ENCODE measurements at regions not wholly inside any gene's neighbourhood (a gene's known extent, or its start where the extent isn't known, plus 50 kb on each side); places are given as distances from the start of the nearest gene placed in this dataset.
A peak's percentile ranks its signal among the peaks of the same experiment; 100 is the strongest.
"Not testable (repeated sequence)": the region's sequence is repeated elsewhere in the genome, so short reads cannot be mapped to it uniquely, and the experiment has no call there.

- DNase-seq: peak; percentile 47
Measured at GRCh38 chr10:28393956-28394568, 91.2 kb upstream of the MPP7 start.

- no peak for DNase-seq
Measured at GRCh38 chr10:28396331-28396730, 93.5 kb upstream of the MPP7 start.

- no peak for DNase-seq
Measured at GRCh38 chr10:28397229-28397628, 94.4 kb upstream of the MPP7 start.

- no peak for DNase-seq
Measured at GRCh38 chr10:28400176-28400575, 97.3 kb upstream of the MPP7 start.

- DNase-seq: no peak
Measured at GRCh38 chr10:28400681-28401080, 97.8 kb upstream of the MPP7 start.

GRCh38 chr10:28402611-28403073, 99.8 kb upstream of the MPP7 start:
- DNase-seq: not testable (repeated sequence)

GRCh38 chr10:28403090-28403489, 100.2 kb upstream of the MPP7 start:
- DNase-seq: no peak

- no peak for DNase-seq
Measured at GRCh38 chr10:28408237-28408777, 105.4 kb upstream of the MPP7 start.

- no peak for DNase-seq
Measured at GRCh38 chr10:28410420-28411135, 107.7 kb upstream of the MPP7 start.

GRCh38 chr10:28411136-28411460, 108.2 kb upstream of the MPP7 start:
- no peak for DNase-seq

GRCh38 chr10:28411648-28412047, 108.8 kb upstream of the MPP7 start:
- DNase-seq: no peak

GRCh38 chr10:28418069-28418468, 114.8 kb upstream of the WAC start:
- no peak for DNase-seq

- no peak for DNase-seq
Measured at GRCh38 chr10:28425422-28425821, 107.5 kb upstream of the WAC start.

GRCh38 chr10:28426392-28427159, 106.3 kb upstream of the WAC start:
- no peak for DNase-seq

- no peak for DNase-seq
Measured at GRCh38 chr10:28427376-28427775, 105.5 kb upstream of the WAC start.

- no peak for DNase-seq
Measured at GRCh38 chr10:28429045-28429444, 103.9 kb upstream of the WAC start.

- DNase-seq: no peak
Measured at GRCh38 chr10:28429573-28430216, 103.2 kb upstream of the WAC start.

GRCh38 chr10:28431139-28431538, 101.8 kb upstream of the WAC start:
- no peak for DNase-seq

- DNase-seq: no peak
Measured at GRCh38 chr10:28432210-28432676, 100.7 kb upstream of the WAC start.

GRCh38 chr10:28434063-28434462, 98.9 kb upstream of the WAC start:
- DNase-seq: no peak

GRCh38 chr10:28442403-28442802, 90.5 kb upstream of the WAC start:
- DNase-seq: no peak

GRCh38 chr10:28444031-28444430, 88.9 kb upstream of the WAC start:
- DNase-seq: no peak

GRCh38 chr10:28445516-28445915, 87.4 kb upstream of the WAC start:
- no peak for DNase-seq
